ENCODE measurements at regions not wholly inside any gene's neighbourhood (a gene's known extent, or its start where the extent isn't known, plus 50 kb on each side); places are given as distances from the start of the nearest gene placed in this dataset.

DNA sequence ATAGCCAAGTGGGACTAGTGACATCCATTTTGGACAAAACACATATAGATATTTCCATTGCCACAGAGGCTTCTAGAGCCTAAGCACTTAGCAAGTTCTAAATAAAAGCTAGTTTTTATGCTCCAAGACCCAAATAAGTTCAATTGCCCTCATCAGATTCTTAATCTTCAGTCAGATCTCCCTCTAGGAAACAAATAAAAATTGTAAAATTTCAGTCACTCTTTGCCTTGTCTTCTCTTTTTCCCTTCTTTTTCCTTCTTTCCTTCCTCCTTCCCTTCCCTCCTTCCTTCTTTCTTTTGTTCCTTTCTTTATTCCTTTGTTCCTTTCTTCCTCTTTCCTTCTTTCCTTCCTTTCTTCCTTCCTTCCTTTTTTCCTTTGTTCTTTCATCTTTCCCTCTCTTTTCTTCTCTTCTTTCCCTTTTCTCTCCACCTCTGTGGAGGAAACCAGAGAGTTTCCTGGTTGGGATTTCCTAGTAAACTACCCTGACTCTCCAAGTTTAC is 68.8 kb upstream of the GADL1 start:
- ChIA-PET CTCF (no interaction called here), POLR2A (ENCODE audit: low non-redundant PET) (no interaction called here)
- DNase-seq (ENCODE audit: low spot score): no peak
- TF ChIP-seq, protein P1, sequence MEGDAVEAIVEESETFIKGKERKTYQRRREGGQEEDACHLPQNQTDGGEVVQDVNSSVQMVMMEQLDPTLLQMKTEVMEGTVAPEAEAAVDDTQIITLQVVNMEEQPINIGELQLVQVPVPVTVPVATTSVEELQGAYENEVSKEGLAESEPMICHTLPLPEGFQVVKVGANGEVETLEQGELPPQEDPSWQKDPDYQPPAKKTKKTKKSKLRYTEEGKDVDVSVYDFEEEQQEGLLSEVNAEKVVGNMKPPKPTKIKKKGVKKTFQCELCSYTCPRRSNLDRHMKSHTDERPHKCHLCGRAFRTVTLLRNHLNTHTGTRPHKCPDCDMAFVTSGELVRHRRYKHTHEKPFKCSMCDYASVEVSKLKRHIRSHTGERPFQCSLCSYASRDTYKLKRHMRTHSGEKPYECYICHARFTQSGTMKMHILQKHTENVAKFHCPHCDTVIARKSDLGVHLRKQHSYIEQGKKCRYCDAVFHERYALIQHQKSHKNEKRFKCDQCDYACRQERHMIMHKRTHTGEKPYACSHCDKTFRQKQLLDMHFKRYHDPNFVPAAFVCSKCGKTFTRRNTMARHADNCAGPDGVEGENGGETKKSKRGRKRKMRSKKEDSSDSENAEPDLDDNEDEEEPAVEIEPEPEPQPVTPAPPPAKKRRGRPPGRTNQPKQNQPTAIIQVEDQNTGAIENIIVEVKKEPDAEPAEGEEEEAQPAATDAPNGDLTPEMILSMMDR (conservative IDR thresholded peaks at IDR 0.05; ENCODE audit: low read depth): no peak
- H3K27ac ChIP-seq: no peak overlapping the region

DNA sequence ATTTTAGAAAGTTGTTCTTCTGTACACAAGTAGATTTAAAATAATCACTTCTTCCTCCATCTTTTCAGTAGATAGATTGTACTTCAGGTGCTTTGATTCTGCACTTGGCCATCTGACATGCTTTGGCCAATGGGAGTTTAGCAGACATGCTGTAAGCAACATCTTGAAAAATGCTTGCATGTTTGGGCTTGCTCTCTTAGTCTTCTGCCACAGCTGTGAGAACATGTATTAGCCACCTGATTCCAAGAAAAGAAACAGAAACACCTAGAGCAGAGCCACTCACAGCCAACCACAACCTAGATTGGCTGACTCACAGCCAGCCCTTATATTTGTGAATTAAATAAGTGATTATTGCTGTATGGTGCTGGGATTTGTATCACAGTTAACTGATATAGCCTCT is 70.2 kb upstream of the GADL1 start:
- CTCF ChIA-PET: no interaction called here
- TF ChIP-seq, protein P1 (conservative IDR thresholded peaks at IDR 0.05; ENCODE audit: low read depth): no peak
- DNase-seq (ENCODE audit: low spot score): peak; percentile 34
- H3K27ac ChIP-seq: no peak overlapping the region
- POLR2A ChIA-PET (ENCODE audit: low non-redundant PET): no interaction called here

DNA sequence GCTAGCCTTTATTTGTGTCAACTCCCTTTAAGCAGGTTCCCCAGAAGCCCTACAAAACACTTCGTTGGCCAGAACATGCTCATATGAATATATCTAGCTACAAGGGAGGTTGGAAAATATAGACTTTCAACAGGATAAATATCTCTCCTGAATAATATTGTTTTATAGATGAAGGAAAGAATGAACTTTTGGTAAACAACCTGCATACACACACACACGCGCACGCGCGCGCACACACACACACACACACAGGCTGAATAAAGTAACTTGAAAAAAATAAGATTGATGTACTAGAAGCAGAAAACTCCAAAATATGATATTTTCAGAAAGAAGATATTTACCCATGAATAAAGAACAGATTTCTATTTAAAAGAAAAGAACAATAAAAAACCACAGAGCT is 72.4 kb upstream of the GADL1 start:
- POLR2A ChIA-PET (ENCODE audit: low non-redundant PET): no interaction called here
- DNase-seq (ENCODE audit: low spot score): no peak
- TF ChIP-seq, protein P1 (conservative IDR thresholded peaks at IDR 0.05; ENCODE audit: low read depth): no peak
- no peak overlapping the region for H3K27ac ChIP-seq
- CTCF ChIA-PET: no interaction called here

DNA sequence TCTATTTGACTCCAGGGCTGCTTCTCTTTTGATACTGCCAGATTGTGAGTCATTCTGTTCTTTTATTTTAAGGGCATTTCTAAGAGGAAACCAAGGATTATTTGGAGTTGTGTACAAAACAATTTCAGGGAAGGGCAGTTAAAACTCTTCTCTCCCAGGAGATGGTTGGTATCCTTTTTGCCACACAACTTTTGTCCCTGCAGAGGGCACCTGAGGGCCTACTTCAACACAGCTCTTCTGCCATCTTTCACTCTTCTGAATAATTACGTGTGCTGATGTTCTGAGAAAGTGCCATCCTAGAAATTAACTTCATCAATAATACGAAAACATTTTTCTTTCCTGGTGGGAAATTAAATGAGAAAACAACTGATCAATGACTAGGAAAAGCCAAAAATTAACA is 75.7 kb upstream of the GADL1 start:
- POLR2A ChIA-PET (ENCODE audit: low non-redundant PET): no interaction called here
- H3K27ac ChIP-seq: no peak overlapping the region
- TF ChIP-seq, protein P1 (conservative IDR thresholded peaks at IDR 0.05; ENCODE audit: low read depth): no peak; the same call in 1 of the 2 replicates
- CTCF ChIA-PET: no interaction called here
- peak; percentile 8 for DNase-seq (ENCODE audit: low spot score)

DNA sequence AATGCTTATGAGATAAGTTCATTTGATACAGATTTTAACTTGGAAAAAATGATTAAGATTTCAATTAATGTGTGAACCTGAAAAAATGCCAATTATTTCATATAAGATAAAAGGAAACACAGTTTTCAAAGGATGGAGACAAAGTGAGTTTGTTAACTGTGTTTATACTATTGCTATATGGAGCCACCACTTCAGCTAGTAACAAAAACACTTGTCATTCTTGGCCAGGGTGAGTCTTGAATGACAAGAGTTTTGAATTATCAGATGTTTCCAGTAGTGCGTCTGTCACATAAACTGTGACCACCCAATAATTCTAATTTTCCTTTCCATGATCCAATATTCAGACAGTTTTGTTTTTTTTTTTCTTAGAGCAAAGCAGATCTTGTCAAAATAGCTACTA is 78.0 kb upstream of the GADL1 start:
- TF ChIP-seq, protein P1 (conservative IDR thresholded peaks at IDR 0.05; ENCODE audit: low read depth): no peak
- DNase-seq (ENCODE audit: low spot score): no peak
- H3K27ac ChIP-seq: no peak overlapping the region
- ChIA-PET CTCF (interaction anchor here (0.6 kb wide), 1 partner anchor 453 kb away, joined by 3 read pairs; no protein-coding TSS in a partner anchor), POLR2A (ENCODE audit: low non-redundant PET) (no interaction called here)

DNA sequence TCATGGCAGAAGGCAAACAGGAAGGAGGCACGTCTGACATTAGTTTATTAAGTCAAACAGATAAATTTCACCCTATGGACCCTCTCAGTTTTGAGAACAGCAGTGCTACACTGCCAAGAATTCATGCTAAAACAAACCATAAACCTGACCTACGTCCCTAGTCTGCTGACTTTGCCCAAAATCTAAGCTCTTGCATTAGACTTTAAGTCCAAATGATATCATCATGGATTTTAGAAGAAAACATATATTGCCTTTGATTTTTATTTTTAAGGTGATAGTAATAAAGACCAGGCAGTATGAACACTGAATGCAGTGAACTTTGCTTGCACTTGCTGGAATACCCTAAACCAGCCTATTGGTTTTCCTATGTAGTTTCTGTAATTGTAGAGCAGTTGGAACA is 79.6 kb upstream of the GADL1 start:
- ChIA-PET POLR2A (ENCODE audit: low non-redundant PET) (no interaction called here), CTCF (no interaction called here)

More for the DNA sequence above, 79.6 kb upstream of the GADL1 start:
- TF ChIP-seq, protein P1 (conservative IDR thresholded peaks at IDR 0.05; ENCODE audit: low read depth): no peak
- DNase-seq (ENCODE audit: low spot score): no peak
- no peak overlapping the region for H3K27ac ChIP-seq
